Muscle layer of duodenum (tissue), 2 donors: ENCODE measurements at regions not wholly inside any gene's neighbourhood (a gene's known extent, or its start where the extent isn't known, plus 50 kb on each side); places are given as distances from the start of the nearest gene placed in this dataset.

Source experiments
- H3K27ac ChIP-seq: one replicate; pipeline ENCODE4 v1.7.0; 2013; ENCODE audit warnings: mild to moderate bottlenecking, low read length
- H3K27me3 ChIP-seq: one replicate; pipeline ENCODE4 v1.7.0; 2013; ENCODE audit warnings: low read depth, mild to moderate bottlenecking, control low read depth, low read length
- H3K36me3 ChIP-seq, 2 donors: one replicate each; pipeline ENCODE4 v1.7.0; 2013; ENCODE audit warnings: low read length in 2 of 2, control low read depth in 1 of 2, mild to moderate bottlenecking in 1 of 2; ENCODE audit not compliant: insufficient read depth in 2 of 2, control insufficient read depth in 1 of 2
- H3K4me1 ChIP-seq, 2 donors: one replicate each; pipeline ENCODE4 v1.7.0; 2013; ENCODE audit warnings: low read length in 2 of 2, mild to moderate bottlenecking in 2 of 2, control low read depth in 1 of 2, moderate library complexity in 1 of 2; ENCODE audit not compliant: insufficient read depth in 2 of 2, control insufficient read depth in 1 of 2
- H3K4me3 ChIP-seq, 2 donors: one replicate each; pipeline ENCODE4 v1.7.0; 2013; ENCODE audit warnings: low read length in 2 of 2, low read depth in 1 of 2, mild to moderate bottlenecking in 1 of 2
- H3K9me3 ChIP-seq, 2 donors: one replicate each; pipeline ENCODE4 v1.7.0; 2013; ENCODE audit warnings: low read length in 2 of 2, control low read depth in 1 of 2, mild to moderate bottlenecking in 1 of 2; ENCODE audit not compliant: control insufficient read depth in 1 of 2
- donor health status: healthy.

- no peaks in the 10 kb centered on the region for H3K36me3 ChIP-seq
- no peaks in the 10 kb centered on the region for H3K4me1 ChIP-seq
- H3K4me3 ChIP-seq: no peak overlapping the region
- no peaks in the 10 kb centered on the region for H3K27me3 ChIP-seq
- no peak overlapping the region for H3K27ac ChIP-seq
- H3K9me3 ChIP-seq: peaks cover 2 to 6% of the 10 kb centered on the region in 2 donors
Observed at GRCh38 chr12:124230117-124230757, 64.7 kb upstream of the RFLNA start.

- Histone ChIP-seq H3K9me3 (peaks cover 2 to 6% of the 10 kb centered on the region in 2 donors), H3K27me3 (no peaks in the 10 kb centered on the region)
Observed at GRCh38 chr12:124230789-124231188, 64.1 kb upstream of the RFLNA start.

GRCh38 chr12:124231980-124232653, 62.8 kb upstream of the RFLNA start:
- no peaks in the 10 kb centered on the region for H3K27me3 ChIP-seq
- peaks cover 2 to 6% of the 10 kb centered on the region in 2 donors for H3K9me3 ChIP-seq
- H3K27ac ChIP-seq: no peak overlapping the region
- no peak overlapping the region for H3K4me3 ChIP-seq
- no peaks in the 10 kb centered on the region for H3K36me3 ChIP-seq
- no peaks in the 10 kb centered on the region for H3K4me1 ChIP-seq

More at GRCh38 chr12:124230789-124231188, 64.1 kb upstream of the RFLNA start:
- Histone ChIP-seq H3K36me3 (no peaks in the 10 kb centered on the region), H3K4me3 (no peak overlapping the region), H3K27ac (no peak overlapping the region), H3K4me1 (no peaks in the 10 kb centered on the region)

GRCh38 chr12:124232654-124232987, 62.3 kb upstream of the RFLNA start:
- H3K27ac ChIP-seq: no peak overlapping the region
- peaks cover 2 to 6% of the 10 kb centered on the region in 2 donors for H3K9me3 ChIP-seq
- no peaks in the 10 kb centered on the region for H3K36me3 ChIP-seq
- H3K4me3 ChIP-seq: no peak overlapping the region
- no peaks in the 10 kb centered on the region for H3K27me3 ChIP-seq
- H3K4me1 ChIP-seq: no peaks in the 10 kb centered on the region

- no peak overlapping the region for H3K4me3 ChIP-seq
- no peaks in the 10 kb centered on the region for H3K36me3 ChIP-seq
- no peaks in the 10 kb centered on the region for H3K4me1 ChIP-seq
- H3K27me3 ChIP-seq: no peaks in the 10 kb centered on the region
- peaks cover 2 to 6% of the 10 kb centered on the region in 2 donors for H3K9me3 ChIP-seq
- no peak overlapping the region for H3K27ac ChIP-seq
Observed at GRCh38 chr12:124233041-124233796, 61.7 kb upstream of the RFLNA start.

- Histone ChIP-seq H3K9me3 (peaks cover 2 to 6% of the 10 kb centered on the region in 2 donors), H3K36me3 (no peaks in the 10 kb centered on the region), H3K4me1 (no peaks in the 10 kb centered on the region), H3K27ac (no peak overlapping the region), H3K27me3 (no peaks in the 10 kb centered on the region), H3K4me3 (no peak overlapping the region)
Observed at GRCh38 chr12:124233846-124234640, 60.9 kb upstream of the RFLNA start.

GRCh38 chr12:124236625-124237031, 58.3 kb upstream of the RFLNA start:
- Histone ChIP-seq H3K9me3 (peaks cover 0 to 5% of the 10 kb centered on the region in 2 donors), H3K27me3 (no peaks in the 10 kb centered on the region), H3K4me1 (no peaks in the 10 kb centered on the region), H3K4me3 (no peak overlapping the region), H3K27ac (no peak overlapping the region), H3K36me3 (no peaks in the 10 kb centered on the region)

- H3K4me1 ChIP-seq: no peaks in the 10 kb centered on the region
- no peak overlapping the region for H3K4me3 ChIP-seq
- H3K27me3 ChIP-seq: no peaks in the 10 kb centered on the region
- H3K36me3 ChIP-seq: no peaks in the 10 kb centered on the region
- peak overlapping the region; percentile 33 for H3K27ac ChIP-seq
- H3K9me3 ChIP-seq: peaks cover 0 to 8% of the 10 kb centered on the region in 2 donors
Observed at GRCh38 chr12:124238886-124239285, 56.0 kb upstream of the RFLNA start.

- no peaks in the 10 kb centered on the region for H3K36me3 ChIP-seq
- no peak overlapping the region for H3K4me3 ChIP-seq
- peaks cover 0 to 11% of the 10 kb centered on the region in 2 donors for H3K9me3 ChIP-seq
- no peaks in the 10 kb centered on the region for H3K27me3 ChIP-seq
- H3K4me1 ChIP-seq: no peaks in the 10 kb centered on the region
- no peak overlapping the region for H3K27ac ChIP-seq
Observed at GRCh38 chr12:124240493-124240892, 54.4 kb upstream of the RFLNA start.

- peaks cover 0 to 18% of the 10 kb centered on the region in 2 donors for H3K9me3 ChIP-seq
- no peaks in the 10 kb centered on the region for H3K4me1 ChIP-seq
- no peaks in the 10 kb centered on the region for H3K36me3 ChIP-seq
- no peak overlapping the region for H3K27ac ChIP-seq
- no peak overlapping the region for H3K4me3 ChIP-seq
- H3K27me3 ChIP-seq: no peaks in the 10 kb centered on the region
Observed at GRCh38 chr12:124241776-124242528, 52.9 kb upstream of the RFLNA start.
